Heart left ventricle (tissue), 13 donors: ENCODE measurements at regions not wholly inside any gene's neighbourhood (a gene's known extent, or its start where the extent isn't known, plus 50 kb on each side); places are given as distances from the start of the nearest gene placed in this dataset.

Experiments used
- CTCF ChIP-seq, 12 donors: fragments of 200-600 bp; sonication (generic) in 4 of 12; IDR thresholded peaks; one replicate each; pipeline versions ENCODE4 v1.5.0 to v1.8.0; 2018 to 2022; ENCODE audit warnings: antibody characterized with exemption in 12 of 12, mild to moderate bottlenecking in 5 of 12
- POLR2A ChIP-seq, 2 donors: fragments of 450-650 bp; IDR thresholded peaks; one replicate each; pipeline ENCODE4 v1.6.1; 2017; ENCODE audit warnings: antibody characterized with exemption in 2 of 2, mild to moderate bottlenecking in 2 of 2, moderate library complexity in 2 of 2
- donor health status: ischemic (EF 13 %, LVEDD 7.1; RV severe dilation, severe dysfunction).
- donor health status: DM: no; HTN: yes; CAD: no.
- donor health status: DM: no; HTN: no; CAD: no.
- donor health status: ischemic (EF 25% LVEDD 6.9; RV normal size, moderate dysfunction).
- donor health status: ischemic (EF 25% LVEDD 5.7; RV mildly dilated, moderate dysfunction).
- donor health status: ischemic (EF 35%, LVEDD 5.7; RV mildly dilated, moderate dysfunction).
- donor health status: nonischemic (EF 11% LVEDD 7.7; RV severe dilation, severe dysfunction).
- donor health status: DM: yes; HTN: yes; CAD: no.
- donor health status: PGD.
- donor health status: ischemic (EF 29% LVEDD 5.4; RV normal size, mild dysfunction).
- donor health status: nonischemic (EF 23%, LVEDD 6.1; RV moderate dilation, normal function).

- no peak for TF ChIP-seq CTCF (IDR thresholded peaks at IDR 0.05)
- TF ChIP-seq POLR2A (IDR thresholded peaks at IDR 0.05): no peak
Measured at GRCh38 chr9:107922260-107922659, 432.7 kb upstream of the KLF4 start.
